Mammary epithelial cell (primary cell): ENCODE measurements at regions not wholly inside any gene's neighbourhood (a gene's known extent, or its start where the extent isn't known, plus 50 kb on each side); places are given as distances from the start of the nearest gene placed in this dataset.

ENCODE experiments used
- EZH2 ChIP-seq: IDR thresholded peaks from 2 replicates; pipeline ENCODE4 v1.6.1; 2012; ENCODE audit warnings: low read length, inconsistent platforms, borderline replicate concordance
- TF ChIP-seq, protein P1 (sequence below), 2 donors: IDR thresholded peaks in 1 of 2; conservative IDR thresholded peaks in 1 of 2; 2 replicates each; pipeline ENCODE4 v1.5.1; 2011 to 2012; ENCODE audit warnings: inconsistent platforms in 2 of 2, low read length in 2 of 2, mild to moderate bottlenecking in 2 of 2, control low read depth in 1 of 2, low read depth in 1 of 2; ENCODE audit not compliant: insufficient read depth in 1 of 2; ENCODE audit errors: extremely low read depth in 1 of 2

DNA sequence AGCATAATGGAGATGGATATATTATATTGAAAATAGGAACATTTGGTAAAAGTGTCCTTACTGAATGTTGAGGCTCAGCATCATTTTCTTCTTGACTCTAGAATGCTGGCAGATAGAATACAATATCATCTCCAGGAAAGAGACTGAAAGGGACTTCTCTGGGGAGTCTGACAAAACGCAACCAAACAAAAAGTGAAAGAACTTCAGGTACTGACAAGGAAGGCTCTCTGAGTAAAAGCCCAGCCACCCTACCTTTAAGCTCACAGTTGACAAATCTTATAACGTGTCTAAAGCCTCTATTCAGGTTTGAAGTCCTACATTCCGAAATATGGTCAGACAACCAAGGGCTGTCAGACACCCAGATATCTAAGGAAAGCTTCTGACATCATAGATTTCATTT lies 590.8 kb downstream of the SOX6 start:
- TF ChIP-seq, protein P1, sequence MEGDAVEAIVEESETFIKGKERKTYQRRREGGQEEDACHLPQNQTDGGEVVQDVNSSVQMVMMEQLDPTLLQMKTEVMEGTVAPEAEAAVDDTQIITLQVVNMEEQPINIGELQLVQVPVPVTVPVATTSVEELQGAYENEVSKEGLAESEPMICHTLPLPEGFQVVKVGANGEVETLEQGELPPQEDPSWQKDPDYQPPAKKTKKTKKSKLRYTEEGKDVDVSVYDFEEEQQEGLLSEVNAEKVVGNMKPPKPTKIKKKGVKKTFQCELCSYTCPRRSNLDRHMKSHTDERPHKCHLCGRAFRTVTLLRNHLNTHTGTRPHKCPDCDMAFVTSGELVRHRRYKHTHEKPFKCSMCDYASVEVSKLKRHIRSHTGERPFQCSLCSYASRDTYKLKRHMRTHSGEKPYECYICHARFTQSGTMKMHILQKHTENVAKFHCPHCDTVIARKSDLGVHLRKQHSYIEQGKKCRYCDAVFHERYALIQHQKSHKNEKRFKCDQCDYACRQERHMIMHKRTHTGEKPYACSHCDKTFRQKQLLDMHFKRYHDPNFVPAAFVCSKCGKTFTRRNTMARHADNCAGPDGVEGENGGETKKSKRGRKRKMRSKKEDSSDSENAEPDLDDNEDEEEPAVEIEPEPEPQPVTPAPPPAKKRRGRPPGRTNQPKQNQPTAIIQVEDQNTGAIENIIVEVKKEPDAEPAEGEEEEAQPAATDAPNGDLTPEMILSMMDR (conservative IDR thresholded peaks at IDR 0.05 in 1 of 2, IDR thresholded peaks at IDR 0.05 in 1 of 2; ENCODE audit: extremely low read depth in 1 of 2, insufficient read depth in 1 of 2, low read depth in 1 of 2, low read length in 2 of 2) = no peak
- TF ChIP-seq EZH2 = no peak
